Breast epithelium (tissue), 3 donors: ENCODE measurements at regions not wholly inside any gene's neighbourhood (a gene's known extent, or its start where the extent isn't known, plus 50 kb on each side); places are given as distances from the start of the nearest gene placed in this dataset.

Experiments used
- CTCF ChIP-seq, 3 donors: fragments of 450-650 bp; IDR thresholded peaks; one replicate each; pipeline ENCODE4 v1.5.1; 2016 to 2017; ENCODE audit warnings: antibody characterized with exemption in 3 of 3, mild to moderate bottlenecking in 3 of 3, moderate library complexity in 3 of 3
- POLR2A ChIP-seq: fragments of 450-650 bp; IDR thresholded peaks from one replicate; pipeline ENCODE4 v1.6.1; 2016; ENCODE audit warnings: antibody characterized with exemption, mild to moderate bottlenecking, moderate library complexity
- POLR2AphosphoS5 ChIP-seq, 3 donors: sonication (generic); formaldehyde crosslinking; IDR thresholded peaks; one replicate each; pipeline ENCODE4 v1.6.1; 2017; ENCODE audit warnings: antibody characterized with exemption in 3 of 3

- TF ChIP-seq CTCF (IDR thresholded peaks at IDR 0.05) (no peak), POLR2A (no peak), POLR2AphosphoS5 (IDR thresholded peaks at IDR 0.05) (no peak)
Observed at GRCh38 chr18:73691624-73692023, 456.0 kb downstream of the FBXO15 start.
